SU-DHL-6 (cell line): ENCODE measurements at regions not wholly inside any gene's neighbourhood (a gene's known extent, or its start where the extent isn't known, plus 50 kb on each side); places are given as distances from the start of the nearest gene placed in this dataset.

ENCODE experiments used
- EZH2phosphoT487 ChIP-seq: fragments of 200-600 bp; sonication (generic), shearing (Covaris generic); conservative IDR thresholded peaks from 2 replicates; pipeline ENCODE4 v1.6.1; 2018; ENCODE audit warnings: mild to moderate bottlenecking, antibody characterized with exemption, low read length, moderate library complexity, mixed read lengths
- TF ChIP-seq, protein P1 (sequence below): fragments of 200-600 bp; sonication (generic); IDR thresholded peaks from one replicate; pipeline ENCODE4 v1.5.1; 2017; ENCODE audit warnings: antibody characterized with exemption, mild to moderate bottlenecking, low read length, moderate library complexity; ENCODE audit not compliant: insufficient read depth, poor library complexity, severe bottlenecking

DNA sequence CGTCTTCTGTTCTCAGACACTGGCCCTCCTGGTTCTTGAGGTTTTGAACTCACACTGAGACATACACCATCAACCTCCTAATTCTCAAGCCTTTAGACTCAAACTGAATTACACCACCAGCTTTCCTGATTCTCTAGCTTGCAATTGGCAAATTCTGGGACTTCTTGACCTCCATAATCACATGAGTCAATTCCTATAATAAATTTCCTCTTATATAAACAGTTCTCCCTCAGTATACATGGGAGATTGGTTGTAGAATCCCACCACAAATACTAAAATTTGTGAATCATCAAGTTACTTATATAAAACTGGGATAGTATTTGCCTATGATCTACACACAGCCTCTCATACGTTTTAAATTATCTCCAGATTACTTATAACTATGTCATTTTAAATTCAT lies 162.2 kb downstream of the DIO2 start:
- TF ChIP-seq, protein P1, sequence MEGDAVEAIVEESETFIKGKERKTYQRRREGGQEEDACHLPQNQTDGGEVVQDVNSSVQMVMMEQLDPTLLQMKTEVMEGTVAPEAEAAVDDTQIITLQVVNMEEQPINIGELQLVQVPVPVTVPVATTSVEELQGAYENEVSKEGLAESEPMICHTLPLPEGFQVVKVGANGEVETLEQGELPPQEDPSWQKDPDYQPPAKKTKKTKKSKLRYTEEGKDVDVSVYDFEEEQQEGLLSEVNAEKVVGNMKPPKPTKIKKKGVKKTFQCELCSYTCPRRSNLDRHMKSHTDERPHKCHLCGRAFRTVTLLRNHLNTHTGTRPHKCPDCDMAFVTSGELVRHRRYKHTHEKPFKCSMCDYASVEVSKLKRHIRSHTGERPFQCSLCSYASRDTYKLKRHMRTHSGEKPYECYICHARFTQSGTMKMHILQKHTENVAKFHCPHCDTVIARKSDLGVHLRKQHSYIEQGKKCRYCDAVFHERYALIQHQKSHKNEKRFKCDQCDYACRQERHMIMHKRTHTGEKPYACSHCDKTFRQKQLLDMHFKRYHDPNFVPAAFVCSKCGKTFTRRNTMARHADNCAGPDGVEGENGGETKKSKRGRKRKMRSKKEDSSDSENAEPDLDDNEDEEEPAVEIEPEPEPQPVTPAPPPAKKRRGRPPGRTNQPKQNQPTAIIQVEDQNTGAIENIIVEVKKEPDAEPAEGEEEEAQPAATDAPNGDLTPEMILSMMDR, result no peak
- TF ChIP-seq EZH2phosphoT487, result no peak
